Right ventricle myocardium inferior (tissue), 1 donor: ENCODE measurements at regions not wholly inside any gene's neighbourhood (a gene's known extent, or its start where the extent isn't known, plus 50 kb on each side); places are given as distances from the start of the nearest gene placed in this dataset.
"Not testable (repeated sequence)": the region's sequence is repeated elsewhere in the genome, so short reads cannot be mapped to it uniquely, and the experiment has no call there.

Experiments
- ATAC-seq: fragments of 200-7000 bp; cut with Tn5 transposase; one replicate; pipeline ENCODE4 v1.9.1; 2020; ENCODE audit warnings: mild to moderate bottlenecking, moderate library complexity
- DNase-seq: peaks from one replicate; pipeline ENCODE4 v3.0.0; 2021; ENCODE audit errors: missing footprints
- intact Hi-C: fragments of 100-400 bp; cut with DNase I; formaldehyde crosslinking; loops from one replicate; pipeline ENCODE4 v1.11.0; 2022
- donor health status: DM: no; HTN: yes; CAD: no; lungs with severe emphysema.

GRCh38 chr13:22859411-22859810 lies 321.4 kb upstream of the SGCG start:
- intact Hi-C loops, ATAC-seq, DNase-seq: not testable (repeated sequence)

GRCh38 chr13:22861958-22862466 lies 318.8 kb upstream of the SGCG start:
- no peak for ATAC-seq
- intact Hi-C loops = no loop called here
- no peak for DNase-seq

GRCh38 chr13:22862478-22862877 lies 318.3 kb upstream of the SGCG start:
- intact Hi-C loops = no loop called here
- ATAC-seq = no peak

GRCh38 chr13:22866221-22866620 lies 314.6 kb upstream of the SGCG start:
- ATAC-seq = no peak
- intact Hi-C loops = no loop called here
- DNase-seq = no peak

More at GRCh38 chr13:22862478-22862877, 318.3 kb upstream of the SGCG start:
- DNase-seq = no peak

GRCh38 chr13:22871231-22871630 lies 309.5 kb upstream of the SGCG start:
- intact Hi-C loops = no loop called here

GRCh38 chr13:22874839-22875238 lies 305.9 kb upstream of the SGCG start:
- intact Hi-C loops = no loop called here
- ATAC-seq (no peak), DNase-seq (no peak)

More at GRCh38 chr13:22871231-22871630, 309.5 kb upstream of the SGCG start:
- DNase-seq (no peak), ATAC-seq (no peak)

- DNase-seq = no peak
- no peak for ATAC-seq
- intact Hi-C loops = no loop called here
Observed at GRCh38 chr13:22877421-22877820, 303.4 kb upstream of the SGCG start.

GRCh38 chr13:22880741-22881720 lies 299.7 kb upstream of the SGCG start:
- ATAC-seq (no peak), DNase-seq (no peak)
- intact Hi-C loops = no loop called here

- ATAC-seq, intact Hi-C loops, DNase-seq: not testable (repeated sequence)
Observed at GRCh38 chr13:22881721-22882608, 298.8 kb upstream of the SGCG start.

- no peak for DNase-seq
- no peak for ATAC-seq
- intact Hi-C loops = no loop called here
Observed at GRCh38 chr13:22883262-22883840, 297.4 kb upstream of the SGCG start.

- DNase-seq (no peak), ATAC-seq (no peak)
- intact Hi-C loops = no loop called here
Observed at GRCh38 chr13:22883956-22884355, 296.8 kb upstream of the SGCG start.

- intact Hi-C loops, DNase-seq, ATAC-seq: not testable (repeated sequence)
Observed at GRCh38 chr13:22886061-22886460, 294.7 kb upstream of the SGCG start.

- intact Hi-C loops, ATAC-seq, DNase-seq: not testable (repeated sequence)
Observed at GRCh38 chr13:22889376-22889775, 291.4 kb upstream of the SGCG start.

GRCh38 chr13:22893204-22893603 lies 287.6 kb upstream of the SGCG start:
- no peak for ATAC-seq
- intact Hi-C loops = no loop called here

GRCh38 chr13:22893777-22894176 lies 287.0 kb upstream of the SGCG start:
- DNase-seq = no peak
- no peak for ATAC-seq
- intact Hi-C loops = no loop called here

More at GRCh38 chr13:22893204-22893603, 287.6 kb upstream of the SGCG start:
- no peak for DNase-seq

GRCh38 chr13:22897571-22898314 lies 283.0 kb upstream of the SGCG start:
- intact Hi-C loops = no loop called here
- ATAC-seq (no peak), DNase-seq (no peak)

- ATAC-seq, intact Hi-C loops, DNase-seq: not testable (repeated sequence)
Observed at GRCh38 chr13:22900416-22900951, 280.3 kb upstream of the SGCG start.

GRCh38 chr13:22903301-22903700 lies 277.5 kb upstream of the SGCG start:
- intact Hi-C loops = no loop called here
- ATAC-seq = no peak
- no peak for DNase-seq
